Aorta (tissue), 5 donors: ENCODE measurements at regions not wholly inside any gene's neighbourhood (a gene's known extent, or its start where the extent isn't known, plus 50 kb on each side); places are given as distances from the start of the nearest gene placed in this dataset.

Source experiments
- ATAC-seq: fragments of 200-7000 bp; cut with Tn5 transposase; one replicate; pipeline ENCODE4 v1.9.1; 2022; ENCODE audit warnings: moderate library complexity; ENCODE audit not compliant: low FRiP score
- DNase-seq, 2 donors: peaks; one replicate each; pipeline ENCODE4 v3.0.0-alpha.2; 2020
- H3K27ac ChIP-seq, 2 donors: one replicate each; pipeline ENCODE4 v1.5.1; 2013; ENCODE audit warnings: low read length in 2 of 2, mild to moderate bottlenecking in 2 of 2, moderate library complexity in 2 of 2, control low read depth in 1 of 2, inconsistent platforms in 1 of 2, low read depth in 1 of 2
- H3K27me3 ChIP-seq, 2 donors: one replicate each; pipeline ENCODE4 v1.6.1; 2013; ENCODE audit warnings: control low read depth in 1 of 2, low read length in 1 of 2, mild to moderate bottlenecking in 1 of 2, moderate library complexity in 1 of 2; ENCODE audit not compliant: insufficient read depth in 2 of 2, control insufficient read depth in 1 of 2
- H3K36me3 ChIP-seq, 2 donors: one replicate each; pipeline ENCODE4 v1.6.1; 2013; ENCODE audit warnings: control low read depth in 1 of 2, low read length in 1 of 2, mild to moderate bottlenecking in 1 of 2; ENCODE audit not compliant: insufficient read depth in 2 of 2, control insufficient read depth in 1 of 2
- H3K4me1 ChIP-seq, 2 donors: one replicate each; pipeline ENCODE4 v1.6.1; 2013; ENCODE audit warnings: low read length in 2 of 2, control low read depth in 1 of 2, mild to moderate bottlenecking in 1 of 2, moderate library complexity in 1 of 2; ENCODE audit not compliant: insufficient read depth in 2 of 2, control insufficient read depth in 1 of 2
- H3K4me3 ChIP-seq, 2 donors: one replicate each; pipeline ENCODE4 v1.5.1; 2013; ENCODE audit warnings: low read length in 2 of 2, control low read depth in 1 of 2, mild to moderate bottlenecking in 1 of 2
- H3K9me3 ChIP-seq: one replicate; pipeline ENCODE4 v1.6.1; 2013; ENCODE audit warnings: mild to moderate bottlenecking, low read length; ENCODE audit not compliant: control insufficient read depth
- WGBS, 2 donors: extraction: QIAGEN DNeasy Blood & Tissue Kit; methylation state at CpG; one replicate each; pipeline ENCODE4 v1.1.7; 2013; 5-methylcytosine and 5-hydroxymethylcytosine counted together
- intact Hi-C, 2 donors: fragments of 100-400 bp; cut with DNase I; formaldehyde crosslinking; loops; one replicate each; pipeline versions ENCODE4 v1.14.2 to v1.15.0; 2022
- donor health status: healthy with polysubstance abuse.
- donor health status: Bipolar disorder and iron deficiency.
- donor health status: DM: no; HTN: no; CAD: no.
- donor health status: DM: no; HTN: no; CAD: no.
- donor health status: DM: yes; HTN: yes; CAD: no.

GRCh38 chr4:147326591-147326990, 154.3 kb upstream of the EDNRA start:
- Histone ChIP-seq H3K27ac (no peak overlapping the region), H3K27me3 (no peaks in the 10 kb centered on the region)

GRCh38 chr4:147327322-147327721, 153.6 kb upstream of the EDNRA start:
- no peak for ATAC-seq
- H3K9me3 ChIP-seq, result no peaks in the 10 kb centered on the region
- intact Hi-C loops, result no loop called here

More at GRCh38 chr4:147326591-147326990, 154.3 kb upstream of the EDNRA start:
- intact Hi-C loops, result no loop called here
- Histone ChIP-seq H3K4me1 (peaks cover 0 to 4% of the 10 kb centered on the region in 2 donors), H3K36me3 (no peaks in the 10 kb centered on the region), H3K4me3 (no peak overlapping the region), H3K9me3 (no peaks in the 10 kb centered on the region)
- DNase-seq (no peak), ATAC-seq (no peak)

GRCh38 chr4:147328189-147328588, 152.7 kb upstream of the EDNRA start:
- Histone ChIP-seq H3K4me3 (no peak overlapping the region), H3K27me3 (no peaks in the 10 kb centered on the region), H3K27ac (no peak overlapping the region), H3K4me1 (peaks cover 0 to 4% of the 10 kb centered on the region in 2 donors), H3K9me3 (no peaks in the 10 kb centered on the region), H3K36me3 (no peaks in the 10 kb centered on the region)
- ATAC-seq (no peak), DNase-seq (no peak)
- WGBS, 2 donors, result 97 to 98% methylated on average over 2 of the region's 2 CpGs
- intact Hi-C loops, result no loop called here

More at GRCh38 chr4:147327322-147327721, 153.6 kb upstream of the EDNRA start:
- Histone ChIP-seq H3K27ac (no peak overlapping the region), H3K4me3 (no peak overlapping the region), H3K27me3 (no peaks in the 10 kb centered on the region), H3K4me1 (peaks cover 0 to 4% of the 10 kb centered on the region in 2 donors), H3K36me3 (no peaks in the 10 kb centered on the region)
- no peak for DNase-seq
- 67 to 69% methylated on average over 2 of the region's 2 CpGs for WGBS, 2 donors

- Histone ChIP-seq H3K4me3 (no peak overlapping the region), H3K27ac (no peak overlapping the region), H3K9me3 (no peaks in the 10 kb centered on the region), H3K27me3 (no peaks in the 10 kb centered on the region), H3K4me1 (peaks cover 0 to 4% of the 10 kb centered on the region in 2 donors), H3K36me3 (no peaks in the 10 kb centered on the region)
- intact Hi-C loops, result no loop called here
- no peak for ATAC-seq
- DNase-seq, result no peak
- WGBS, 2 donors, result 91 to 94% methylated on average over 8 of the region's 8 CpGs
These were observed 152.0 kb upstream of the EDNRA start for GRCh38 chr4:147328756-147329446.

GRCh38 chr4:147332091-147332490, 148.8 kb upstream of the EDNRA start:
- DNase-seq (no peak), ATAC-seq (peak; percentile 87)
- no peaks in the 10 kb centered on the region for H3K9me3 ChIP-seq
- intact Hi-C loops, result no loop called here
- peaks cover 0 to 4% of the 10 kb centered on the region in 2 donors for H3K4me1 ChIP-seq
- WGBS, 2 donors, result 4 to 13% methylated on average over 1 of the region's 1 CpG
- no peaks in the 10 kb centered on the region for H3K27me3 ChIP-seq
- no peaks in the 10 kb centered on the region for H3K36me3 ChIP-seq
- H3K27ac ChIP-seq, result peak overlapping the region in 1 of 2 donors; percentile 30
- H3K4me3 ChIP-seq, result no peak overlapping the region

- WGBS, 2 donors, result 55 to 57% methylated on average over 1 of the region's 1 CpG
These were observed 146.4 kb upstream of the EDNRA start for GRCh38 chr4:147334478-147334877.

GRCh38 chr4:147335183-147335582, 145.7 kb upstream of the EDNRA start:
- no peaks in the 10 kb centered on the region for H3K36me3 ChIP-seq
- no peak overlapping the region for H3K4me3 ChIP-seq
- DNase-seq (no peak), ATAC-seq (no peak)
- no peaks in the 10 kb centered on the region for H3K4me1 ChIP-seq
- no peak overlapping the region for H3K27ac ChIP-seq
- no peaks in the 10 kb centered on the region for H3K27me3 ChIP-seq
- 93 to 100% methylated on average over 1 of the region's 1 CpG for WGBS, 2 donors
- intact Hi-C loops, result no loop called here
- H3K9me3 ChIP-seq, result no peaks in the 10 kb centered on the region

More at GRCh38 chr4:147334478-147334877, 146.4 kb upstream of the EDNRA start:
- intact Hi-C loops, result no loop called here
- Histone ChIP-seq H3K9me3 (no peaks in the 10 kb centered on the region), H3K36me3 (no peaks in the 10 kb centered on the region), H3K4me1 (no peaks in the 10 kb centered on the region), H3K27me3 (no peaks in the 10 kb centered on the region), H3K4me3 (no peak overlapping the region), H3K27ac (no peak overlapping the region)
- ATAC-seq, result no peak
- DNase-seq, result no peak

GRCh38 chr4:147336252-147336651, 144.6 kb upstream of the EDNRA start:
- Histone ChIP-seq H3K9me3 (no peaks in the 10 kb centered on the region), H3K4me3 (no peak overlapping the region), H3K36me3 (no peaks in the 10 kb centered on the region), H3K27ac (no peak overlapping the region), H3K27me3 (no peaks in the 10 kb centered on the region), H3K4me1 (no peaks in the 10 kb centered on the region)
- intact Hi-C loops, result no loop called here
- ATAC-seq (no peak), DNase-seq (no peak)
- WGBS, 2 donors, result 82 to 97% methylated on average over 2 of the region's 2 CpGs

- WGBS, 2 donors, result 91 to 94% methylated on average over 4 of the region's 4 CpGs
- no peak for DNase-seq
- Histone ChIP-seq H3K4me1 (no peaks in the 10 kb centered on the region), H3K27ac (no peak overlapping the region), H3K36me3 (no peaks in the 10 kb centered on the region), H3K4me3 (no peak overlapping the region), H3K27me3 (no peaks in the 10 kb centered on the region), H3K9me3 (no peaks in the 10 kb centered on the region)
- intact Hi-C loops, result no loop called here
- no peak for ATAC-seq
These were observed 141.8 kb upstream of the EDNRA start for GRCh38 chr4:147339100-147339499.
